CD4-positive, alpha-beta memory T cell (primary cell): ENCODE measurements at regions not wholly inside any gene's neighbourhood (a gene's known extent, or its start where the extent isn't known, plus 50 kb on each side); places are given as distances from the start of the nearest gene placed in this dataset.

Experiments
- CTCF ChIA-PET: fragments of 350-600 bp; sonication (Branson Sonifier 250); formaldehyde crosslinking; loops from one replicate; lab custom pipeline; 2021; ENCODE audit warnings: inconsistent platforms; ENCODE audit not compliant: partially characterized antibody; lab: Charles Lee
- POLR2A ChIA-PET: fragments of 350-600 bp; sonication (Branson Sonifier 250); formaldehyde crosslinking; loops from one replicate; lab custom pipeline; 2021; ENCODE audit not compliant: partially characterized antibody; lab: Charles Lee
- DNase-seq, 5 donors: peaks; one replicate each; pipeline versions ENCODE4 v3.0.0 to v3.0.0-alpha.2; 2020 to 2022; ENCODE audit warnings: mixed read lengths in 1 of 5
- H3K27ac ChIP-seq: one replicate; pipeline ENCODE4 v1.7.0; 2013; ENCODE audit warnings: low read depth, low read length
- H3K27me3 ChIP-seq: 2 replicates; pipeline ENCODE4 v1.7.0; 2013; ENCODE audit warnings: mild to moderate bottlenecking, low read length, moderate library complexity; ENCODE audit not compliant: insufficient read depth
- H3K36me3 ChIP-seq: 2 replicates; pipeline ENCODE4 v1.7.0; 2013; ENCODE audit warnings: mild to moderate bottlenecking, low read length, moderate library complexity; ENCODE audit not compliant: insufficient read depth
- H3K4me1 ChIP-seq: 2 replicates; pipeline ENCODE4 v1.7.0; 2013; ENCODE audit warnings: mild to moderate bottlenecking, low read length, moderate library complexity; ENCODE audit not compliant: insufficient read depth
- H3K4me3 ChIP-seq, 2 donors: one replicate each; pipeline ENCODE4 v1.7.0; 2013; ENCODE audit warnings: low read length in 2 of 2, mild to moderate bottlenecking in 1 of 2
- H3K9me3 ChIP-seq, 2 donors: one replicate each; pipeline ENCODE4 v1.7.0; 2013; ENCODE audit warnings: low read length in 2 of 2, control low read depth in 1 of 2; ENCODE audit not compliant: control insufficient read depth in 1 of 2
- H3K27ac Mint-ChIP-seq, 7 donors: one replicate each; pipeline ENCODE4 v1.8.0; 2020 to 2021; ENCODE audit warnings: mixed read lengths in 7 of 7, mild to moderate bottlenecking in 6 of 7, inconsistent platforms in 3 of 7, moderate library complexity in 3 of 7
- H3K27me3 Mint-ChIP-seq, 2 donors: one replicate each; pipeline ENCODE4 v1.8.0; 2020 to 2021; ENCODE audit warnings: mixed read lengths in 2 of 2
- H3K36me3 Mint-ChIP-seq, 2 donors: one replicate each; pipeline ENCODE4 v1.8.0; 2020 to 2021; ENCODE audit warnings: mixed read lengths in 2 of 2, inconsistent platforms in 1 of 2, mild to moderate bottlenecking in 1 of 2
- H3K4me1 Mint-ChIP-seq, 4 donors: one replicate each; pipeline ENCODE4 v1.8.0; 2020 to 2021; ENCODE audit warnings: mixed read lengths in 4 of 4, mild to moderate bottlenecking in 1 of 4
- H3K4me3 Mint-ChIP-seq, 8 donors: one replicate each; pipeline ENCODE4 v1.8.0; 2020 to 2021; ENCODE audit warnings: mixed read lengths in 8 of 8, mild to moderate bottlenecking in 7 of 8, moderate library complexity in 6 of 8, inconsistent platforms in 3 of 8
- H3K9me3 Mint-ChIP-seq, 8 donors: one replicate each; pipeline ENCODE4 v1.8.0; 2020 to 2021; ENCODE audit warnings: mixed read lengths in 8 of 8, mild to moderate bottlenecking in 5 of 8, inconsistent platforms in 3 of 8, moderate library complexity in 1 of 8
- intact Hi-C: fragments of 100-400 bp; cut with micrococcal nuclease; formaldehyde crosslinking; loops from one replicate; pipeline ENCODE4 v1.15.1; 2023

- Histone ChIP-seq H3K27me3 (no peaks in the 10 kb centered on the region), H3K4me3 (no peak overlapping the region), H3K27ac (no peak overlapping the region), H3K36me3 (no peaks in the 10 kb centered on the region), H3K9me3 (no peaks in the 10 kb centered on the region), H3K4me1 (no peaks in the 10 kb centered on the region)
- H3K36me3 Mint-ChIP-seq: no peaks in the 10 kb centered on the region
- H3K4me3 Mint-ChIP-seq: no peak overlapping the region
- peaks cover 4 to 19% of the 10 kb centered on the region in 2 donors for H3K27me3 Mint-ChIP-seq
- H3K9me3 Mint-ChIP-seq: peaks cover 0 to 2% (median 0%) of the 10 kb centered on the region in 8 donors
- no peak overlapping the region for H3K27ac Mint-ChIP-seq
- POLR2A ChIA-PET: no interaction called here
- CTCF ChIA-PET: no interaction called here
- no peaks in the 10 kb centered on the region for H3K4me1 Mint-ChIP-seq
- intact Hi-C loops: no loop called here
- DNase-seq: no peak
Observed at GRCh38 chr2:46815121-46815802, 100.3 kb downstream of the MCFD2 start.

DNA sequence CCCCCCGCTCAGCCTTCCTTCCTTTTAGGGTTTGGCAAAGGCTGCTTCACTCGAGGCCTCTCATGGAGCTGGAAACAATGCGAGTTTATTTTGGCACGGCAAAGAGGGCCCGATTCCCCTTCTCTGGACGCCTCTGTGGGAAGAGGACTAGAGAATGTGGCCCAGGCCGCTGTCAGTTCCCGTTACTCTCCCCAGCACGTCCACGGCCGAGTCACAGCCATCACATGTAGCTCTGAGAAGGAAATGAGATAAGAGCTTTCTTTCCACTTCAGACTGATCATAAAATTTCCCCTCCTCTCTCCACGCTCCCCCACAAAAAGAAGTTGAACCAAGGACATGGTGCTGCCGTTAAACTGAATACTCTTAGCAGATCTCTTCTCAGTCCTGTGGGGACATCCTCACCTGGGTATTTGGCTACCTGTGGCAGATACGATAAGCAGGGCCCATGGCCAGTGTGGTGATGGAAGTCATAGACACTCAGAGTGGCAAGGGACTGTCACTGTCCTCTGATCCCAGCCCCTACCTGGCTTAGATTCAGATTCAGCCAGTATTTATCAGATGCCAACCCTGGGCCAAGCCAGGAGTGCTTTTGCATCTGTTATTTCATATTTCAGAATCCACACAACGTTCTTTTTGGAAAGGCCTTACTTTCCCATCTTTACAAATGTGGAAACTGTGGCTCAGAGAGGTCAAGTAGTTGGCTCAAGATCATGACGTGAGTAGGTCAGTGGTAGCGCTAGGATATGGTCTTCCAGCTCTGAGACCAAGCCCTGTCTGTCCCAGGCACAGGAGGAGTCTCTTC is 101.2 kb downstream of the MCFD2 start:
- Mint-ChIP-seq H3K9me3 (peaks cover 0 to 7% (median 3%) of the 10 kb centered on the region in 8 donors), H3K27ac (no peak overlapping the region), H3K4me3 (no peak overlapping the region), H3K27me3 (peaks cover 4 to 21% of the 10 kb centered on the region in 2 donors), H3K36me3 (no peaks in the 10 kb centered on the region), H3K4me1 (no peaks in the 10 kb centered on the region)
- no peaks in the 10 kb centered on the region for H3K27me3 ChIP-seq
- POLR2A ChIA-PET: no interaction called here
- intact Hi-C loops: no loop called here
- H3K36me3 ChIP-seq: no peaks in the 10 kb centered on the region
- CTCF ChIA-PET: no interaction called here
- no peak for DNase-seq
- H3K27ac ChIP-seq: no peak overlapping the region
- no peak overlapping the region for H3K4me3 ChIP-seq
- no peaks in the 10 kb centered on the region for H3K9me3 ChIP-seq
- no peaks in the 10 kb centered on the region for H3K4me1 ChIP-seq

DNA sequence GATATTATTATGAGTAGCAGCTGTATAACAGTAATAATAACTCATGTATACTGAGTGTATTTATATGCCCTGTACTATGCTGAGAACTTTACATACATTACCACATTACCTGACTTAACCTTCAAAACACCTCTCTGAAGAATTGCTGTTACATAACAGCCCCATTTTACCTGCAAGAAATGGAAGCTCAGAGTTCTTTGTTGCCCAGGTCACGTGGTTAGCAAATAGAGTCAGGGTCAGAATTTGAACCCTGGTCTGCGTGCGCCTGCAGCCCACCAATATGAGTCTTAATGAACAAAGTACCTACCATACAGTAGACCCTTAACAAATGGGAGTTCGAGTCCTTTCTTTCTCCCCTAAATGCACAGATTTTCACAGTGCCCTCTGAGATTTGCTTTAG is 101.9 kb downstream of the MCFD2 start:
- Histone ChIP-seq H3K27ac (no peak overlapping the region), H3K36me3 (no peaks in the 10 kb centered on the region), H3K4me1 (no peaks in the 10 kb centered on the region), H3K4me3 (no peak overlapping the region), H3K9me3 (no peaks in the 10 kb centered on the region), H3K27me3 (no peaks in the 10 kb centered on the region)
- ChIA-PET CTCF (no interaction called here), POLR2A (no interaction called here)
- Mint-ChIP-seq H3K36me3 (no peaks in the 10 kb centered on the region), H3K9me3 (peaks cover 3 to 12% (median 9%) of the 10 kb centered on the region in 8 donors), H3K27ac (no peak overlapping the region), H3K4me3 (no peak overlapping the region), H3K4me1 (no peaks in the 10 kb centered on the region), H3K27me3 (peaks cover 4 to 21% of the 10 kb centered on the region in 2 donors)
- intact Hi-C loops: no loop called here
- no peak for DNase-seq

DNA sequence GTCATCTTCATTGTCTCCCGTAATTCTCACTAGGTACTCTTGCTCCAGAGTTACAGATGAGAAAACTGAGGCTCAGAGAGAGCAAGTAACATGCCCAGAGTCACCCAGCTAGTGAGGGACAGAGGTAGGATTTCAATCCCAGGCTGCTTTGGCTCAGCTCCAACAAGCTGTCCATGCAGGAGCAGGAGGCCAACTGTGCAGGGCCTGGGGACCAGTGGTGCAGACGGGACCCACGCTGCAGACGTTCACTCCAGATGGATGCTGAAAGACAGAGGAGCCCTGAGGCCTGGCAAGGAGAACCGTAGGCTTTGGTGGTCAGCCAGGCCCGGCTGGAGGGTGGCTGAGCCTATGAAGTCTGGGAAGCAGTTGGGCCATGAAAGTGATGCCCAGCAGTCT is 102.6 kb downstream of the MCFD2 start:
- H3K9me3 Mint-ChIP-seq: peaks cover 3 to 13% (median 10%) of the 10 kb centered on the region in 8 donors
- no peak overlapping the region for H3K27ac Mint-ChIP-seq
- intact Hi-C loops: no loop called here
- Histone ChIP-seq H3K4me3 (no peak overlapping the region), H3K9me3 (no peaks in the 10 kb centered on the region), H3K27me3 (no peaks in the 10 kb centered on the region), H3K36me3 (no peaks in the 10 kb centered on the region), H3K4me1 (no peaks in the 10 kb centered on the region), H3K27ac (no peak overlapping the region)
- H3K27me3 Mint-ChIP-seq: peaks cover 5 to 21% of the 10 kb centered on the region in 2 donors
- POLR2A ChIA-PET: no interaction called here
- H3K4me3 Mint-ChIP-seq: no peak overlapping the region
- no peaks in the 10 kb centered on the region for H3K36me3 Mint-ChIP-seq
- no peak for DNase-seq
- no peaks in the 10 kb centered on the region for H3K4me1 Mint-ChIP-seq
- CTCF ChIA-PET: no interaction called here
